Neutrophil (primary cell): ENCODE measurements at regions not wholly inside any gene's neighbourhood (a gene's known extent, or its start where the extent isn't known, plus 50 kb on each side); places are given as distances from the start of the nearest gene placed in this dataset.

Experiments used
- H3K27ac ChIP-seq: fragments of 200-600 bp; sonication (generic); 2 replicates; pipeline ENCODE4 v1.5.1; 2016; ENCODE audit warnings: mild to moderate bottlenecking, moderate library complexity
- H3K27me3 ChIP-seq: fragments of 200-600 bp; sonication (generic); 2 replicates; pipeline ENCODE4 v1.6.0; 2016; ENCODE audit warnings: mild to moderate bottlenecking
- H3K36me3 ChIP-seq: fragments of 200-600 bp; sonication (generic); 2 replicates; pipeline ENCODE4 v1.5.1; 2017
- H3K4me1 ChIP-seq, 2 experiments: fragments of 200-600 bp in 1 of 2; sonication (generic) in 1 of 2; 1 replicate in 1 of 2; 2 replicates in 1 of 2; pipeline versions ENCODE4 v1.5.1 to v1.6.1; 2013 to 2016; ENCODE audit warnings: low read depth in 1 of 2, low read length in 1 of 2, mild to moderate bottlenecking in 1 of 2, moderate library complexity in 1 of 2; ENCODE audit not compliant: control insufficient read depth in 1 of 2, insufficient read depth in 1 of 2
- H3K4me3 ChIP-seq, 2 experiments: fragments of 200-600 bp in 1 of 2; sonication (generic) in 1 of 2; 1 replicate in 1 of 2; 2 replicates in 1 of 2; pipeline ENCODE4 v1.5.1; 2013 to 2016; ENCODE audit warnings: low read depth in 1 of 2, low read length in 1 of 2, mild to moderate bottlenecking in 1 of 2, moderate library complexity in 1 of 2
- H3K9me3 ChIP-seq: fragments of 200-600 bp; sonication (generic); 2 replicates; pipeline ENCODE4 v1.5.1; 2016
- CTCF ChIP-seq: fragments of 200-600 bp; sonication (generic); IDR thresholded peaks from 2 replicates; pipeline ENCODE4 v1.5.1; 2016; ENCODE audit warnings: antibody characterized with exemption

- Histone ChIP-seq H3K9me3 (no peaks in the 10 kb centered on the region), H3K36me3 (no peaks in the 10 kb centered on the region), H3K4me1 (no peaks in the 10 kb centered on the region), H3K27me3 (no peaks in the 10 kb centered on the region), H3K27ac (no peak overlapping the region), H3K4me3 (no peak overlapping the region)
- TF ChIP-seq CTCF = no peak
These were observed 208.2 kb upstream of the MAF start for GRCh38 chr16:79808731-79809130.

DNA sequence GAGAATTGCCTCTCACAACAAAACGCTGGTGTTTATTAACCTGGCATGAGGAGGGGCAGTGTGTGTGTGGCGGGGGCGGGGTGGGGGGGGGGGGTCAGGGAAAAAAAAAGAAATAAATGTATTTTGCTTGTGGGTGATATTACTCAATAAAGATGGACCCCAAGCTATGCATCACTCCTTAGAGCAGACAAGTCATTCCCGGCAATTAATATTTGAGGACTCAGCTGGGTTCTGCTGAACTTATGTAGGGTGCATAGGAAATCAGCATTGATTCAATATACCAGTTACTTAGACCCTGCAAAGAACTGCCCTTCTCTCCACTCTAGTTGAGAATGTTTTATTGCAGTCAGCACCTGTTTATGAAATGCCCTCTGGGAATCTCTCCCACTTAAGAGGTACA is 206.2 kb upstream of the MAF start:
- Histone ChIP-seq H3K27ac (no peak overlapping the region), H3K27me3 (no peaks in the 10 kb centered on the region), H3K36me3 (no peaks in the 10 kb centered on the region), H3K4me1 (no peaks in the 10 kb centered on the region), H3K4me3 (no peak overlapping the region), H3K9me3 (no peaks in the 10 kb centered on the region)
- TF ChIP-seq CTCF = no peak

DNA sequence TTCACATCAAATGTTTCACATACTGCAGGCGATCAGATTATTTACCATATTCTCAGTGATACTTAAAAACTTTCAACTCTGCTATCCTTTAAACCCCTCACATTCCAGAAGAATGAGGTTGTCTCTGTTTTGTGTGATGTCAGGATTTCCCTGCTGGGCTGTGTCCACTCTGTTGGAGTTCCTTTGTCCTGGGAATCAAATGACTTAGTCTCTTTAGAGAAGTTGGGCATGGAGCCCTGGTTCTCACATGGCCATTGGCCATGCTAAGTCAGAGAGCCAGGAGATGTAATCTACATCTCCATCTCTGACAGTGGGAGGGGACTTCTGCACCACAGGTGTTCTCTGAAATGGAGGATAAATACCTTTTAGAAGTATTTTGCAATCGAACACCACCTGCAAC is 205.1 kb upstream of the MAF start:
- Histone ChIP-seq H3K4me1 (no peaks in the 10 kb centered on the region), H3K36me3 (no peaks in the 10 kb centered on the region), H3K9me3 (no peaks in the 10 kb centered on the region), H3K27ac (no peak overlapping the region), H3K27me3 (no peaks in the 10 kb centered on the region), H3K4me3 (no peak overlapping the region)
- no peak for TF ChIP-seq CTCF

DNA sequence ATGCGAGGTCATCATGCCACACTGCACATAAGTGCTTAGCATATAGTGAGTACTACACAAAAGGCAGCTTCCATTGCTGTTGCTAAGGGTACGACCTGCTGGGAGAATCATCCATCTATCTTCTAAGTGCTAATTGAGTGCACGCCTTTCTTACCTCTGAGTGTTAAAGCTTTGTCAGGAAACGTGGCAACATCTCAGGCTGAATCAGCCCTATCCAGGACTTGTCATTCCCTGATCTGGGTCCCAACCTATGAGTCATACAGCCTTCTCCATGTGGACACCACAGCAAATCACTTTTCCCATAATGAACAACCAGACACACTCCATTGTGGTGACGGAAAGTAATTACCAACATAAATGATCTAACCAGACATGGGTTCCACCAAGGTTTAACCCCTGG is 201.1 kb upstream of the MAF start:
- Histone ChIP-seq H3K36me3 (no peaks in the 10 kb centered on the region), H3K9me3 (no peaks in the 10 kb centered on the region), H3K4me1 (no peaks in the 10 kb centered on the region), H3K4me3 (no peak overlapping the region), H3K27me3 (no peaks in the 10 kb centered on the region), H3K27ac (no peak overlapping the region)
- no peak for TF ChIP-seq CTCF

DNA sequence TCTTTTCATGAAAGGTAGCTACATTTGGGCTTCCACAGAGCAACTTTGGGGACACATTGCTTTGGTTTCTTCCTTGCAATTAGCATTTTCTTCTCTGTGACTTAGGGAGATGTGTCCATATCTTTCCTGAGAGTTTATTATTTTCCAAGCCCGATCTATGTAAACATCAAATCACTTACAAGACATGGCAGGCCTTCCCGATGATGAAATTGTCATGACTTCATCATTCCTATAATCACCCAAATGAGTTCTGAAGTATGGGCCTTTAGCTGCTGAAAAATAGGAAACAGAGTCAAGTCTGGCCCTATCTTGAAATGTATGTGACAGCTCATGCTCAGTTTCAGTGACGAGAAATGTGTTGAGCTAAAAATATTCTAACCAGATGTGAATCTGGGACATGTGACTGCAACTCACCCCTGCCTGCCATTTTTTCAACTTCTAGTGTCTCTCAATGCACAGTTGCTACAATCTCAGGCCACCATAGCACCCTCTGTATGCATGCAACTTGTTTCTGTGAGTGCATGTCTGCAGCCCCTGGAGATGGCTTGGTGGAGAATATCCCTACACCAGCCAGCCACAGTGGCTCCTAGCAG is 199.6 kb upstream of the MAF start:
- Histone ChIP-seq H3K36me3 (no peaks in the 10 kb centered on the region), H3K4me1 (no peaks in the 10 kb centered on the region), H3K4me3 (no peak overlapping the region), H3K27ac (no peak overlapping the region), H3K9me3 (no peaks in the 10 kb centered on the region), H3K27me3 (no peaks in the 10 kb centered on the region)
- no peak for TF ChIP-seq CTCF
